PC-9 (cell line): ENCODE measurements at regions not wholly inside any gene's neighbourhood (a gene's known extent, or its start where the extent isn't known, plus 50 kb on each side); places are given as distances from the start of the nearest gene placed in this dataset.

Experiments used
- EZH2 ChIP-seq: fragments of 200-600 bp; sonication (generic); IDR thresholded peaks from 2 replicates; pipeline ENCODE4 v1.8.0; 2017; ENCODE audit warnings: antibody characterized with exemption, low read depth
- TF ChIP-seq, protein P1 (sequence below): fragments of 200-600 bp; sonication (generic); conservative IDR thresholded peaks from 2 replicates; pipeline ENCODE4 v1.6.1; 2017; ENCODE audit warnings: mixed run types, antibody characterized with exemption, mild to moderate bottlenecking, moderate library complexity

DNA sequence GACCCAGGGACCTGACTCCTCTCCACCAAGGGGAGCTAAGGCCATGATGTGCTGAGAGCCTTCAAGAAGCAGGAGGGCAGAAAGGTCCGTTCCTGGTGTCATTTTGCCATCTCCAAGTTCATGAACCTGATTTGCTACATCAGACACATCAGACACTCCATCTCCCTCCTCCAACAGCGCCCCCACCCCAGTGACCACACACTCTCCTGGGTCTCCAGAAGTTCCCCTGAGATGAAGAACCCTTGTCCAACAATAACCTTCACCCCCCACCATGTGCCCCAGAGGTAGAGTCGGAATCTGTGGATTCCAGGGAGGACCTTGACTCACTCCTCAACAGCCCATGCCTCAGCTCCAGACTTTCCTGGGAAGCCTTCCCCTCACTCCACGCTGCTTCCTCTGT is 242.8 kb downstream of the CDK5RAP2 start:
- TF ChIP-seq, protein P1, sequence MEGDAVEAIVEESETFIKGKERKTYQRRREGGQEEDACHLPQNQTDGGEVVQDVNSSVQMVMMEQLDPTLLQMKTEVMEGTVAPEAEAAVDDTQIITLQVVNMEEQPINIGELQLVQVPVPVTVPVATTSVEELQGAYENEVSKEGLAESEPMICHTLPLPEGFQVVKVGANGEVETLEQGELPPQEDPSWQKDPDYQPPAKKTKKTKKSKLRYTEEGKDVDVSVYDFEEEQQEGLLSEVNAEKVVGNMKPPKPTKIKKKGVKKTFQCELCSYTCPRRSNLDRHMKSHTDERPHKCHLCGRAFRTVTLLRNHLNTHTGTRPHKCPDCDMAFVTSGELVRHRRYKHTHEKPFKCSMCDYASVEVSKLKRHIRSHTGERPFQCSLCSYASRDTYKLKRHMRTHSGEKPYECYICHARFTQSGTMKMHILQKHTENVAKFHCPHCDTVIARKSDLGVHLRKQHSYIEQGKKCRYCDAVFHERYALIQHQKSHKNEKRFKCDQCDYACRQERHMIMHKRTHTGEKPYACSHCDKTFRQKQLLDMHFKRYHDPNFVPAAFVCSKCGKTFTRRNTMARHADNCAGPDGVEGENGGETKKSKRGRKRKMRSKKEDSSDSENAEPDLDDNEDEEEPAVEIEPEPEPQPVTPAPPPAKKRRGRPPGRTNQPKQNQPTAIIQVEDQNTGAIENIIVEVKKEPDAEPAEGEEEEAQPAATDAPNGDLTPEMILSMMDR: no peak
- TF ChIP-seq EZH2: no peak
